Esophagus squamous epithelium (tissue), 5 donors: ENCODE measurements at regions not wholly inside any gene's neighbourhood (a gene's known extent, or its start where the extent isn't known, plus 50 kb on each side); places are given as distances from the start of the nearest gene placed in this dataset.
"Not testable (repeated sequence)": the region's sequence is repeated elsewhere in the genome, so short reads cannot be mapped to it uniquely, and the experiment has no call there.

Experiments
- DNase-seq: peaks from one replicate; lab custom pipeline; 2025; lab: John Stamatoyannopoulos, UW
- H3K27ac ChIP-seq, 4 donors: fragments of 200-600 bp; sonication (generic); one replicate each; pipeline ENCODE4 v1.5.1; 2016 to 2019; ENCODE audit warnings: mild to moderate bottlenecking in 1 of 4
- H3K27me3 ChIP-seq, 4 donors: fragments of 200-600 bp; sonication (generic); 1 replicate in 3 of 4; 2 replicates in 1 of 4; pipeline versions ENCODE4 v1.5.1 to v1.6.0; 2017 to 2021; ENCODE audit warnings: antibody characterized with exemption in 1 of 4
- H3K36me3 ChIP-seq, 3 donors: fragments of 200-600 bp; sonication (generic); one replicate each; pipeline ENCODE4 v1.5.1; 2016 to 2019
- H3K4me1 ChIP-seq, 3 donors: fragments of 200-600 bp; sonication (generic); one replicate each; pipeline ENCODE4 v1.5.1; 2017 to 2019
- H3K4me3 ChIP-seq, 4 donors: fragments of 200-600 bp; sonication (generic); 1 replicate in 3 of 4; 2 replicates in 1 of 4; pipeline ENCODE4 v1.5.1; 2016 to 2019; ENCODE audit warnings: mild to moderate bottlenecking in 2 of 4, moderate library complexity in 1 of 4
- H3K9me3 ChIP-seq, 3 donors: fragments of 200-600 bp; sonication (generic); one replicate each; pipeline ENCODE4 v1.5.1; 2016 to 2019
- CTCF ChIP-seq, 6 experiments: fragments of 450-650 bp in 4 of 6; fragments of 200-600 bp in 2 of 6; sonication (generic) in 2 of 6; IDR thresholded peaks; one replicate each; pipeline ENCODE4 v1.5.1; 2016 to 2019; ENCODE audit warnings: antibody characterized with exemption in 6 of 6, mild to moderate bottlenecking in 4 of 6, moderate library complexity in 4 of 6
- POLR2A ChIP-seq, 4 donors: fragments of 450-650 bp; IDR thresholded peaks; one replicate each; pipeline ENCODE4 v1.6.1; 2017; ENCODE audit warnings: antibody characterized with exemption in 4 of 4, mild to moderate bottlenecking in 4 of 4, moderate library complexity in 3 of 4
- WGBS, 2 donors: methylation state at CpG; one replicate each; pipeline ENCODE4 v1.1.5; 2018; 5-methylcytosine and 5-hydroxymethylcytosine counted together
- intact Hi-C: fragments of 100-400 bp; cut with DNase I; formaldehyde crosslinking; loops from one replicate; pipeline ENCODE4 v1.15.0; 2022
- donor health status: DM: yes; HTN: yes; CAD: no.

GRCh38 chr4:57726154-57726553, 616.0 kb upstream of the IGFBP7 start:
- intact Hi-C loops: no loop called here

GRCh38 chr4:57719456-57719855, 609.3 kb upstream of the IGFBP7 start:
- WGBS, 2 donors: 41 to 64% methylated on average over 2 of the region's 2 CpGs
- intact Hi-C loops: no loop called here

More at GRCh38 chr4:57726154-57726553, 616.0 kb upstream of the IGFBP7 start:
- Histone ChIP-seq H3K9me3 (no peaks in the 10 kb centered on the region), H3K36me3 (no peaks in the 10 kb centered on the region), H3K4me3 (no peak overlapping the region), H3K4me1 (no peaks in the 10 kb centered on the region), H3K27me3 (no peaks in the 10 kb centered on the region), H3K27ac (no peak overlapping the region)
- TF ChIP-seq CTCF (IDR thresholded peaks at IDR 0.05) (no peak), POLR2A (IDR thresholded peaks at IDR 0.05) (no peak)
- 33 to 61% methylated on average over 2 of the region's 2 CpGs for WGBS, 2 donors
- no peak for DNase-seq

DNA sequence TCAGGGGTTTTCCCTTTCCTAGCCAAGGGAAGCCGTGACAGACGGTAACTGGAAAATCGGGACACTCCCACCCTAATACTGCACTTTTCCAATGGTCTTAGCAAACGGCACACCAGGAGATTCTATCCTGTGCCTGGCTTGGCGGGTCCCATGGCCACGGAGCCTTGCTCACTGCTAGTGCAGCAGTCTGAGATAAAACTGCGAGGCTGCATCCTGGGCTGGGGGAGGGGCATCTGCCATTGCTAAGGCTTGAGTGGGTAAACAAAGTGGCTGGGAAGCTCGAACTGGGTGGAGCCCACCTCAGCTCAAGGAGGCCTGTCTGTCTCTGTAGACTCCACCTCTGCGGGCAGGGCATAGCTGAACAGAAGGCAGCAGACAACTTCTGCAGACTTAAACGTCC, 604.1 kb upstream of the IGFBP7 start:
- H3K4me3 ChIP-seq, H3K4me1 ChIP-seq, H3K27ac ChIP-seq, intact Hi-C loops, H3K9me3 ChIP-seq, H3K27me3 ChIP-seq, H3K36me3 ChIP-seq, DNase-seq: not testable (repeated sequence)
- 79 to 87% methylated on average over 4 to 9 of the region's 10 CpGs for WGBS, 2 donors

More at GRCh38 chr4:57719456-57719855, 609.3 kb upstream of the IGFBP7 start:
- Histone ChIP-seq H3K36me3 (no peaks in the 10 kb centered on the region), H3K9me3 (no peaks in the 10 kb centered on the region), H3K27ac (no peak overlapping the region), H3K27me3 (no peaks in the 10 kb centered on the region), H3K4me3 (no peak overlapping the region), H3K4me1 (no peaks in the 10 kb centered on the region)
- DNase-seq: no peak
- TF ChIP-seq CTCF (IDR thresholded peaks at IDR 0.05) (no peak), POLR2A (IDR thresholded peaks at IDR 0.05) (no peak)

DNA sequence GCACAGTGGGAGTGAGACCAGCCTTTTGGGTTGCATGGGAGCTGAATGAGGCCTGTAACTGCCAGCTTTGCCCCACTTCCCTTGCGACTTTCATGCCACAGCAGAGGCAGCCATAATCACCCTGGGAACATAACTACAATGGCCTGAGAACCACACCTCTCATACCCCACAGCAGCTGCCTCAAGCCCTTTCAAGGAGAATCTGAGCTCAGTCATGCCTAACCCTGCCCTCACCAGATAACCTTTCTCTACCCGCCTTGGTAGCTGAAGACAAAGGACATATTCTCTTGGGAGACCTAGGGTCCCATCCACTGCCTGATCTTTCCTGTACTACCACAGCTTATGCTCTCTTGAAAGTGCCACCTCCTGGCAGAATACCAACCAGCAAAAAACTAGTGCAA, 599.9 kb upstream of the IGFBP7 start:
- Histone ChIP-seq H3K4me1 (no peaks in the 10 kb centered on the region), H3K27ac (no peak overlapping the region), H3K36me3 (no peaks in the 10 kb centered on the region), H3K4me3 (no peak overlapping the region), H3K9me3 (no peaks in the 10 kb centered on the region), H3K27me3 (no peaks in the 10 kb centered on the region)
- no peak for TF ChIP-seq POLR2A (IDR thresholded peaks at IDR 0.05)
- WGBS, 2 donors: 71 to 83% methylated on average over 1 of the region's 2 CpGs
- DNase-seq: no peak
- intact Hi-C loops: no loop called here

DNA sequence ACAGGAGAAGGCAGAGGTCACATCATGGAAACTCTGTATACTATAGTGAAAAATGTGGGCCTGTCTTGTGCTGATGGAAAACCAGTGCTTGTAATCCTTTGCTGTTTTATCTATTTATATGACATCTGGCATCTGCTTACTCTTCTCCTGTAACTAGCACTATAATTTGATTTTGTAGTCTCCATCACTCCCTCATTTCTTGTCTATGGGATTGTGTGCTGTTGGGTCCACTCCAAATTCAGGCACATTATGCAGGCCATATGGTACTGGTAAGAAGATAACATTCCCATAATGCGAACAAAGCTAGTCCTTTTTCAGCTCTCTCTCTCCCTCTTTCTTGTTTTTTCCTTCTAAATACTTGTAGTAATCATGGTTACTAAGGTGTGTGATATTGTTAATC, 581.2 kb upstream of the IGFBP7 start:
- whole genome bisulfite sequencing, 2 donors: 81 to 87% methylated on average over 1 of the region's 1 CpG
- no peaks in the 10 kb centered on the region for H3K4me1 ChIP-seq
- DNase-seq: no peak
- no peaks in the 10 kb centered on the region for H3K36me3 ChIP-seq
- H3K4me3 ChIP-seq: no peak overlapping the region
- no peaks in the 10 kb centered on the region for H3K9me3 ChIP-seq
- no peak for TF ChIP-seq POLR2A (IDR thresholded peaks at IDR 0.05)
- no peak for TF ChIP-seq CTCF (IDR thresholded peaks at IDR 0.05)
- H3K27me3 ChIP-seq: no peaks in the 10 kb centered on the region
- intact Hi-C loops: no loop called here
- H3K27ac ChIP-seq: no peak overlapping the region

DNA sequence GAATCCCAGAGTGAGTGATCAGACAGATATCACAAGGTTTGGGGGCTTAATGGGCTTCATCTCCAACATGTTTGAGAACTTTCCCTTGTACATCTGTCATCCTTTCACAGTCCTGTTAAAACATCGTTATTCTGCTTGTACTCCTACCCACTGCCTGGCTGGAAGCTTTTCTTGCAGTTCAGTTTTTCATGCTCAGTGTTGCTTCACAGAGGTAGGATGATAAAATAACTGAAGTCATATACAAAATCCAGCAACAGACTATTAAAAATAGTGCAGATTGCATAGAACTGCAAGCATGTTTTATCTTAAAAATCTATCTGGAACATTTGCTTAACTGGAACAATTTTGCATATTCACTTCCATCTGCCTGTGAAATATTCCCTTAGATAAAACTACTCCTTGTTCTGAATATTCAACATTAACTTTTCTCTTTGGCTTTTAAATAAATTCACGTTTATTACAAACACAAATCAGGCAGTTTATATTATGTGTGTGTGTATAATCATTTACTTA, 579.6 kb upstream of the IGFBP7 start:
- H3K36me3 ChIP-seq: no peaks in the 10 kb centered on the region
- no peak for DNase-seq
- H3K4me3 ChIP-seq: no peak overlapping the region
- TF ChIP-seq POLR2A (IDR thresholded peaks at IDR 0.05) (no peak), CTCF (IDR thresholded peaks at IDR 0.05) (no peak)
- H3K9me3 ChIP-seq: no peaks in the 10 kb centered on the region
- intact Hi-C loops: no loop called here
- WGBS, 2 donors: 26 to 36% methylated on average over 2 of the region's 2 CpGs
- no peaks in the 10 kb centered on the region for H3K27me3 ChIP-seq
- H3K4me1 ChIP-seq: no peaks in the 10 kb centered on the region
- no peak overlapping the region for H3K27ac ChIP-seq
